ENCODE measurements at regions not wholly inside any gene's neighbourhood (a gene's known extent, or its start where the extent isn't known, plus 50 kb on each side); places are given as distances from the start of the nearest gene placed in this dataset.

GRCh38 chr4:14221176-14221575, 593.7 kb upstream of the BOD1L1 start:
- TF ChIP-seq CTCF (IDR thresholded peaks at IDR 0.05; ENCODE audit: borderline replicate concordance, control extremely low read depth, extremely low read depth, insufficient read depth, missing control alignments): no peak
- in situ Hi-C loops (cut with MboI; ENCODE audit: low sequenced_read_pairs, unreplicated experiment): no loop called here
- DNase-seq (ENCODE audit: low spot score): no peak

GRCh38 chr4:14222377-14223029, 595.0 kb upstream of the BOD1L1 start:
- no peak for DNase-seq (ENCODE audit: low spot score)
- TF ChIP-seq CTCF (IDR thresholded peaks at IDR 0.05; ENCODE audit: borderline replicate concordance, control extremely low read depth, extremely low read depth, insufficient read depth, missing control alignments): no peak
- in situ Hi-C loops (cut with MboI; ENCODE audit: low sequenced_read_pairs, unreplicated experiment): no loop called here

GRCh38 chr4:14223461-14223860, 595.9 kb upstream of the BOD1L1 start:
- in situ Hi-C loops (cut with MboI; ENCODE audit: low sequenced_read_pairs, unreplicated experiment): no loop called here
- no peak for TF ChIP-seq CTCF (IDR thresholded peaks at IDR 0.05; ENCODE audit: borderline replicate concordance, control extremely low read depth, extremely low read depth, insufficient read depth, missing control alignments)
- no peak for DNase-seq (ENCODE audit: low spot score)

- no peak for TF ChIP-seq CTCF (IDR thresholded peaks at IDR 0.05; ENCODE audit: borderline replicate concordance, control extremely low read depth, extremely low read depth, insufficient read depth, missing control alignments)
- in situ Hi-C loops (cut with MboI; ENCODE audit: low sequenced_read_pairs, unreplicated experiment): no loop called here
- no peak for DNase-seq (ENCODE audit: low spot score)
These were observed 598.2 kb upstream of the BOD1L1 start for GRCh38 chr4:14225688-14226207.

GRCh38 chr4:14233126-14233525, 605.6 kb upstream of the BOD1L1 start:
- no peak for TF ChIP-seq CTCF (IDR thresholded peaks at IDR 0.05; ENCODE audit: borderline replicate concordance, control extremely low read depth, extremely low read depth, insufficient read depth, missing control alignments)
- DNase-seq (ENCODE audit: low spot score): no peak
- in situ Hi-C loops (cut with MboI; ENCODE audit: low sequenced_read_pairs, unreplicated experiment): no loop called here

- in situ Hi-C loops (cut with MboI; ENCODE audit: low sequenced_read_pairs, unreplicated experiment): no loop called here
- no peak for DNase-seq (ENCODE audit: low spot score)
- no peak for TF ChIP-seq CTCF (IDR thresholded peaks at IDR 0.05; ENCODE audit: borderline replicate concordance, control extremely low read depth, extremely low read depth, insufficient read depth, missing control alignments)
These were observed 606.8 kb upstream of the BOD1L1 start for GRCh38 chr4:14234307-14234706.
